Activated B cell treated with CpG ODN at 0.5 μM for 24 hours (primary cell): ENCODE measurements at regions not wholly inside any gene's neighbourhood (a gene's known extent, or its start where the extent isn't known, plus 50 kb on each side); places are given as distances from the start of the nearest gene placed in this dataset.
"Not testable (repeated sequence)": the region's sequence is repeated elsewhere in the genome, so short reads cannot be mapped to it uniquely, and the experiment has no call there.

ENCODE experiments used
- ATAC-seq: fragments of 200-7000 bp; cut with Tn5 transposase; one replicate; pipeline ENCODE4 v1.10.0; 2021; ENCODE audit warnings: low read depth, mild to moderate bottlenecking, moderate library complexity
- CTCF ChIA-PET: fragments of 350-600 bp; sonication (Branson Sonifier 250); formaldehyde crosslinking; loops from one replicate; lab custom pipeline; 2021; ENCODE audit warnings: antibody characterized with exemption; lab: Charles Lee
- POLR2A ChIA-PET: fragments of 350-600 bp; sonication (Branson Sonifier 250); formaldehyde crosslinking; loops from one replicate; lab custom pipeline; 2021; ENCODE audit warnings: antibody characterized with exemption; lab: Charles Lee
- DNase-seq: peaks from one replicate; pipeline ENCODE4 v3.0.0; 2022
- H3K27ac Mint-ChIP-seq: one replicate; pipeline ENCODE4 v1.8.0; 2020; ENCODE audit warnings: mixed read lengths
- H3K27me3 Mint-ChIP-seq: one replicate; pipeline ENCODE4 v1.8.0; 2021; ENCODE audit warnings: mixed read lengths
- H3K36me3 Mint-ChIP-seq: one replicate; pipeline ENCODE4 v1.8.0; 2021; ENCODE audit warnings: low read depth, mixed read lengths
- H3K4me1 Mint-ChIP-seq: one replicate; pipeline ENCODE4 v1.8.0; 2021; ENCODE audit warnings: mixed read lengths
- H3K4me3 Mint-ChIP-seq: one replicate; pipeline ENCODE4 v1.8.0; 2020; ENCODE audit warnings: mild to moderate bottlenecking, mixed read lengths
- H3K9me3 Mint-ChIP-seq: one replicate; pipeline ENCODE4 v1.8.0; 2020; ENCODE audit warnings: mixed read lengths
- intact Hi-C: fragments of 100-400 bp; cut with micrococcal nuclease; formaldehyde crosslinking; loops from one replicate; pipeline ENCODE4 v1.15.1; 2024
- TF ChIP-seq, protein P1 (sequence below): fragments of 200-600 bp; IDR thresholded peaks from one replicate; pipeline ENCODE4 v1.8.0; 2022; ENCODE audit warnings: antibody characterized with exemption, mild to moderate bottlenecking

DNA sequence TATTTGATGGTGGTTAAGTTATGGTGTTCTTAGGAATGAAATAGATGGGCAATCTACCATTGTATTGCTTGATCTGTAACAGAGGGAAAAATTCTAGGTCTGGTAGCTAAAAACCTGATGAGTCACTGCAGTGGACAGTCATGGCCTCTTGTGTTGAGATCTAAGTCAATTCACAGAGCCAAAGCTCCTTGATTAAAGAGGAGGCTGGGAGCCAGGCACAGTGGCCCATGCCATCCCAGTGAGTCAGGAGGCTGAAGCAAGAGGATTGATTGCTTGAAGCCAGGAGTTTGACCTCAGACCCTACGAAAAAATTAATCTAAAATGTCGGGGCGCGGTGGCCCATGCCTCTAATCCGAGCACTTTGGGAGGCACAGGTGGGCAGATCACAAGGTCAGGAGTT, 67.1 kb upstream of the KPNA3 start:
- Mint-ChIP-seq H3K4me1 (no peaks in the 10 kb centered on the region), H3K27me3 (peaks cover 10% of the 10 kb centered on the region), H3K4me3 (no peak overlapping the region), H3K36me3 (no peaks in the 10 kb centered on the region), H3K9me3 (peaks cover 8% of the 10 kb centered on the region), H3K27ac (no peak overlapping the region)
- ChIA-PET POLR2A (no interaction called here), CTCF (no interaction called here)
- TF ChIP-seq, protein P1, sequence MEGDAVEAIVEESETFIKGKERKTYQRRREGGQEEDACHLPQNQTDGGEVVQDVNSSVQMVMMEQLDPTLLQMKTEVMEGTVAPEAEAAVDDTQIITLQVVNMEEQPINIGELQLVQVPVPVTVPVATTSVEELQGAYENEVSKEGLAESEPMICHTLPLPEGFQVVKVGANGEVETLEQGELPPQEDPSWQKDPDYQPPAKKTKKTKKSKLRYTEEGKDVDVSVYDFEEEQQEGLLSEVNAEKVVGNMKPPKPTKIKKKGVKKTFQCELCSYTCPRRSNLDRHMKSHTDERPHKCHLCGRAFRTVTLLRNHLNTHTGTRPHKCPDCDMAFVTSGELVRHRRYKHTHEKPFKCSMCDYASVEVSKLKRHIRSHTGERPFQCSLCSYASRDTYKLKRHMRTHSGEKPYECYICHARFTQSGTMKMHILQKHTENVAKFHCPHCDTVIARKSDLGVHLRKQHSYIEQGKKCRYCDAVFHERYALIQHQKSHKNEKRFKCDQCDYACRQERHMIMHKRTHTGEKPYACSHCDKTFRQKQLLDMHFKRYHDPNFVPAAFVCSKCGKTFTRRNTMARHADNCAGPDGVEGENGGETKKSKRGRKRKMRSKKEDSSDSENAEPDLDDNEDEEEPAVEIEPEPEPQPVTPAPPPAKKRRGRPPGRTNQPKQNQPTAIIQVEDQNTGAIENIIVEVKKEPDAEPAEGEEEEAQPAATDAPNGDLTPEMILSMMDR = no peak
- no peak for ATAC-seq
- no peak for DNase-seq
- intact Hi-C loops = no loop called here

DNA sequence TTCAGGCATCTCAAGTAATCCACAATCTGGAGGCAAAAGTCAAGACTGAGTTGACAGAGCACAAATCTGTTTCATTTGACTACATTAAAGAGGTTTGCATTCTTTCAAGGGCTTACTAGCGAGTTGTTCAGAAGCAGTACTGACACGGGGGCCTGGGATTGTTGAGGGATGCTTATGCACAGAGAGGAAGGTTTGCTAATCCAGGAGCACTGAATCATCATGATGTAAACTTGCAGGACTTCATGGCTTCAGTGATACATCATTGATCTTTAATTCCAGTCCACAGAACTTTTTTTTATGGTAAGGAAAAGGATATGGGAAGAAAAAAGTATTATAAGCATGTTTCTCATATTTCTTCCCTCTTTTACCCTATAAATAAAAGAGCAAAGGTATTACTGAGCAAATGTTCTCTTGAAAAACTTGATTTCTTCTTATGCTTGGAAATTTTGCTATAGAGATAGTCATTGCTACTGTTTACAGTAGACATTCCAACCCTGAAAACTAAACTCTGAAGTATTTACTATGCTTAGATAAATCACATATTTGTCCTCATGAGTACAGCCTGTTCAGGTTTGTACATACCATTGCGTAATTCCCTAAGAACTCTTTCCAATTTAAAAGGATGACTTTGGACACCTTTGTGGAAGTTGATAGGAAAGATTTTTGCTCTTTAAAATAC, 65.8 kb upstream of the KPNA3 start:
- H3K4me1 Mint-ChIP-seq = no peaks in the 10 kb centered on the region
- no peak overlapping the region for H3K4me3 Mint-ChIP-seq
- TF ChIP-seq, protein P1 = no peak
- H3K27ac Mint-ChIP-seq = no peak overlapping the region
- no peak for ATAC-seq
- peaks cover 10% of the 10 kb centered on the region for H3K27me3 Mint-ChIP-seq
- intact Hi-C loops = no loop called here
- peaks cover 10% of the 10 kb centered on the region for H3K9me3 Mint-ChIP-seq
- DNase-seq = no peak
- ChIA-PET POLR2A (no interaction called here), CTCF (no interaction called here)
- no peaks in the 10 kb centered on the region for H3K36me3 Mint-ChIP-seq

DNA sequence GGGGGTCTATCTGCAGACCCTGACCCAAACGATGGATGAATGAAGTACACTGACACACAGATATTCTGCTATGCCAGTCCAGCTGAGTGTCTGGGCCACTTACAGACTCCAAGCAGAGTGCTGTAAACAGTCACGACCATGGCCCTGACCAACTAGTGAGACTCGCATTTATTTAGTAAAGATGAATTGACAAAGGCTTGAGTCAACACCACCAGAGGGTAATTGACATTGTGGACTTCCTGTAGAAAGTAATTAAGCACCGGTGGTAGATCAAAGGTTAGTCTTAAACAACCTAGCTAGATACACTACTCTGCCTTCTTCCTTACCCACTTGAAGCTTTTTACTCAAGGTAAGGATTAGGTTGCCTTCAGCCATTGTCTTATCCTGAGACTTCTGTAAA, 63.4 kb upstream of the KPNA3 start:
- intact Hi-C loops = no loop called here
- CTCF ChIA-PET = no interaction called here
- H3K9me3 Mint-ChIP-seq = peaks cover 13% of the 10 kb centered on the region

DNA sequence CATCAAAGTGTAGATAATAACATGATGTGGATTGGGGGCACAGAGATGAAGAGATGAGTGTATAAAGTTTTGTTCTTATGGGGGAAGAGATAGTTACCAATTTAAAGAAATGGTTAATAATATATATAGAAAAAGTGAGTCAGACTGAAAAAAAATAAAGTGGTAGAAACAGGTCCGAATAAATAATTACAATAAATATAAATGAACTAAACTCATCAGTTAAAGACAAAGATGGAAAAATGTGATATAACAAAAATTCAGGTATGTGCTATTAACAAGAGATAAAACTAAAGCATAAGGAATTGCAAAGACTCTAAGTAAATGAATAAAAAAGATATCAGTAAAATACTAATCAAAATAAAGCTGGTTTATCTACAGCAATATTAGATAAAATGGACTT, 61.1 kb upstream of the KPNA3 start:
- DNase-seq = no peak
- Mint-ChIP-seq H3K4me1 (no peaks in the 10 kb centered on the region), H3K36me3 (no peaks in the 10 kb centered on the region), H3K27ac (no peak overlapping the region), H3K9me3 (peaks cover 13% of the 10 kb centered on the region), H3K27me3 (peaks cover 2% of the 10 kb centered on the region), H3K4me3 (no peak overlapping the region)
- ATAC-seq = no peak
- TF ChIP-seq, protein P1 = no peak
- ChIA-PET POLR2A (no interaction called here), CTCF (no interaction called here)
- intact Hi-C loops = no loop called here

More for the DNA sequence above, 63.4 kb upstream of the KPNA3 start:
- H3K27me3 Mint-ChIP-seq = peaks cover 8% of the 10 kb centered on the region
- ATAC-seq (no peak), DNase-seq (no peak)
- no peaks in the 10 kb centered on the region for H3K36me3 Mint-ChIP-seq
- H3K27ac Mint-ChIP-seq = no peak overlapping the region
- no peak overlapping the region for H3K4me3 Mint-ChIP-seq
- POLR2A ChIA-PET = no interaction called here
- TF ChIP-seq, protein P1 = no peak
- H3K4me1 Mint-ChIP-seq = no peaks in the 10 kb centered on the region

DNA sequence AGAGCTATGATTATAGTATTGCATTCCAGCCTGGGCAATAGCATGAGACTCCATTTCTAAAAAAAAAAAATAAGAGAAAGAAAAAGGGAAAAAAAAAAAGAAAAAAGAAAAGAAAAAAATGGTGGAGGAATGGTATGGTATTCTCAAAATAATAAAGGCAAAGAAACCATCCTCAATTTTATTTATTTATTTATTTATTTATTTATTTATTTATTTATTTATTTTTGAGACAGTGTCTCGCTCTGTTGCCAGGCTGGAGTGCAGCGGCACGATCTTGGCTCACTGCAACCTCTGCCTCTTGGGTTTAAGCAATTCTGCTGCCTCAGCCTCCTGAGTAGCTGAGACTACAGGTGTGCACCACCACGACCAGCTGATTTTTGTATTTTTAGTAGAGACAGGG, 60.0 kb upstream of the KPNA3 start:
- H3K4me1 Mint-ChIP-seq, H3K4me3 Mint-ChIP-seq, ATAC-seq, intact Hi-C loops, CTCF ChIA-PET, H3K36me3 Mint-ChIP-seq, DNase-seq, H3K27me3 Mint-ChIP-seq, H3K27ac Mint-ChIP-seq: not testable (repeated sequence)
- H3K9me3 Mint-ChIP-seq = peaks cover 13% of the 10 kb centered on the region
- POLR2A ChIA-PET = interaction anchor here (0.6 kb wide), 1 partner anchor 219 kb away, joined by 5 read pairs; no protein-coding TSS in a partner anchor
